Spleen (tissue), 7 donors: ENCODE measurements at regions not wholly inside any gene's neighbourhood (a gene's known extent, or its start where the extent isn't known, plus 50 kb on each side); places are given as distances from the start of the nearest gene placed in this dataset.

Source experiments
- POLR2A ChIP-seq, 3 donors: fragments of 450-650 bp; IDR thresholded peaks; one replicate each; pipeline ENCODE4 v1.5.1; 2017; ENCODE audit warnings: antibody characterized with exemption in 3 of 3, mild to moderate bottlenecking in 1 of 3
- POLR2AphosphoS5 ChIP-seq, 3 donors: sonication (generic); formaldehyde crosslinking; IDR thresholded peaks; one replicate each; pipeline ENCODE4 v1.5.1; 2017; ENCODE audit warnings: antibody characterized with exemption in 3 of 3
- TF ChIP-seq, protein P1 (sequence below), 11 experiments: fragments of 200-600 bp in 7 of 11; fragments of 450-650 bp in 4 of 11; sonication (generic) in 4 of 11; IDR thresholded peaks in 8 of 11; conservative IDR thresholded peaks in 3 of 11; 1 replicate in 7 of 11; 2 replicates in 4 of 11; pipeline versions ENCODE4 v1.4.0 to v1.8.0; 2016 to 2021; ENCODE audit warnings: antibody characterized with exemption in 11 of 11, inconsistent platforms in 4 of 11, mild to moderate bottlenecking in 1 of 11
- donor health status: DM: no; HTN: no; CAD: no; lungs with moderate emphysema.
- donor health status: DM: no; HTN: no; CAD: no.
- donor health status: DM: no; HTN: no; CAD: no.

- TF ChIP-seq, protein P1, sequence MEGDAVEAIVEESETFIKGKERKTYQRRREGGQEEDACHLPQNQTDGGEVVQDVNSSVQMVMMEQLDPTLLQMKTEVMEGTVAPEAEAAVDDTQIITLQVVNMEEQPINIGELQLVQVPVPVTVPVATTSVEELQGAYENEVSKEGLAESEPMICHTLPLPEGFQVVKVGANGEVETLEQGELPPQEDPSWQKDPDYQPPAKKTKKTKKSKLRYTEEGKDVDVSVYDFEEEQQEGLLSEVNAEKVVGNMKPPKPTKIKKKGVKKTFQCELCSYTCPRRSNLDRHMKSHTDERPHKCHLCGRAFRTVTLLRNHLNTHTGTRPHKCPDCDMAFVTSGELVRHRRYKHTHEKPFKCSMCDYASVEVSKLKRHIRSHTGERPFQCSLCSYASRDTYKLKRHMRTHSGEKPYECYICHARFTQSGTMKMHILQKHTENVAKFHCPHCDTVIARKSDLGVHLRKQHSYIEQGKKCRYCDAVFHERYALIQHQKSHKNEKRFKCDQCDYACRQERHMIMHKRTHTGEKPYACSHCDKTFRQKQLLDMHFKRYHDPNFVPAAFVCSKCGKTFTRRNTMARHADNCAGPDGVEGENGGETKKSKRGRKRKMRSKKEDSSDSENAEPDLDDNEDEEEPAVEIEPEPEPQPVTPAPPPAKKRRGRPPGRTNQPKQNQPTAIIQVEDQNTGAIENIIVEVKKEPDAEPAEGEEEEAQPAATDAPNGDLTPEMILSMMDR (IDR thresholded peaks at IDR 0.05 in 8 of 11, conservative IDR thresholded peaks at IDR 0.05 in 3 of 11): no peak
- TF ChIP-seq POLR2AphosphoS5 (IDR thresholded peaks at IDR 0.05) (no peak), POLR2A (IDR thresholded peaks at IDR 0.05) (no peak)
Observed at GRCh38 chr10:123429706-123430221, 236.4 kb upstream of the GPR26 start.
